ENCODE measurements at regions not wholly inside any gene's neighbourhood (a gene's known extent, or its start where the extent isn't known, plus 50 kb on each side); places are given as distances from the start of the nearest gene placed in this dataset.

- TF ChIP-seq CTCF (IDR thresholded peaks at IDR 0.05): no peak
- TF ChIP-seq POLR2A (IDR thresholded peaks at IDR 0.05): no peak
- Histone ChIP-seq H3K4me3 (no peak overlapping the region), H3K27me3 (no peaks in the 10 kb centered on the region), H3K4me1 (no peaks in the 10 kb centered on the region), H3K27ac (no peak overlapping the region), H3K9me3 (no peaks in the 10 kb centered on the region), H3K36me3 (no peaks in the 10 kb centered on the region)
- DNase-seq (no peak), ATAC-seq (no peak)
- intact Hi-C loops (cut with DNase I): no loop called here
- WGBS (ENCODE audit: insufficient coverage, low coverage, low lambda C conversion rate, missing lambda C conversion rate): 68% methylated on average over 6 of the region's 6 CpGs
Measured at GRCh38 chr1:233796146-233796783, 108.2 kb upstream of the SLC35F3 start.

GRCh38 chr1:233802611-233803010, 101.9 kb upstream of the SLC35F3 start:
- H3K4me1 ChIP-seq: no peaks in the 10 kb centered on the region
- no peaks in the 10 kb centered on the region for H3K27me3 ChIP-seq
- H3K4me3 ChIP-seq: no peak overlapping the region
- ATAC-seq (no peak), DNase-seq (no peak)
- no peak overlapping the region for H3K27ac ChIP-seq
- peaks cover 0 to 8% (median 0%) of the 10 kb centered on the region in 4 donors for H3K9me3 ChIP-seq
- no peaks in the 10 kb centered on the region for H3K36me3 ChIP-seq
- whole genome bisulfite sequencing (ENCODE audit: insufficient coverage, low coverage, low lambda C conversion rate, missing lambda C conversion rate): 53% methylated on average over 4 of the region's 4 CpGs
- TF ChIP-seq CTCF (IDR thresholded peaks at IDR 0.05) (no peak), POLR2A (IDR thresholded peaks at IDR 0.05) (no peak)
- intact Hi-C loops (cut with DNase I): no loop called here

- ATAC-seq (no peak), DNase-seq (no peak)
- Histone ChIP-seq H3K27ac (no peak overlapping the region), H3K9me3 (peaks cover 0 to 8% (median 0%) of the 10 kb centered on the region in 4 donors), H3K4me1 (no peaks in the 10 kb centered on the region), H3K27me3 (no peaks in the 10 kb centered on the region), H3K4me3 (no peak overlapping the region), H3K36me3 (no peaks in the 10 kb centered on the region)
- TF ChIP-seq CTCF (IDR thresholded peaks at IDR 0.05) (no peak), POLR2A (IDR thresholded peaks at IDR 0.05) (no peak)
- 74% methylated on average over 2 of the region's 2 CpGs for WGBS (ENCODE audit: insufficient coverage, low coverage, low lambda C conversion rate, missing lambda C conversion rate)
- intact Hi-C loops (cut with DNase I): no loop called here
Measured at GRCh38 chr1:233805786-233806185, 98.7 kb upstream of the SLC35F3 start.

GRCh38 chr1:233815357-233815756, 89.1 kb upstream of the SLC35F3 start:
- Histone ChIP-seq H3K9me3 (no peaks in the 10 kb centered on the region), H3K36me3 (no peaks in the 10 kb centered on the region), H3K4me1 (no peaks in the 10 kb centered on the region), H3K27ac (no peak overlapping the region), H3K27me3 (no peaks in the 10 kb centered on the region), H3K4me3 (no peak overlapping the region)
- ATAC-seq (no peak), DNase-seq (no peak)
- TF ChIP-seq CTCF (IDR thresholded peaks at IDR 0.05): no peak
- no peak for TF ChIP-seq POLR2A (IDR thresholded peaks at IDR 0.05)
- intact Hi-C loops (cut with DNase I): no loop called here
- WGBS (ENCODE audit: insufficient coverage, low coverage, low lambda C conversion rate, missing lambda C conversion rate): 50% methylated on average over 1 of the region's 1 CpG

- ATAC-seq: no peak
- no peak overlapping the region for H3K4me3 ChIP-seq
- no peak for DNase-seq
- 76% methylated on average over 3 of the region's 3 CpGs for WGBS (ENCODE audit: insufficient coverage, low coverage, low lambda C conversion rate, missing lambda C conversion rate)
- H3K4me1 ChIP-seq: no peaks in the 10 kb centered on the region
- no peaks in the 10 kb centered on the region for H3K9me3 ChIP-seq
- no peak for TF ChIP-seq POLR2A (IDR thresholded peaks at IDR 0.05)
- TF ChIP-seq CTCF (IDR thresholded peaks at IDR 0.05): no peak
- H3K27ac ChIP-seq: no peak overlapping the region
- intact Hi-C loops (cut with DNase I): no loop called here
- H3K27me3 ChIP-seq: no peaks in the 10 kb centered on the region
- H3K36me3 ChIP-seq: no peaks in the 10 kb centered on the region
Measured at GRCh38 chr1:233815865-233816264, 88.6 kb upstream of the SLC35F3 start.
